ENCODE measurements at regions not wholly inside any gene's neighbourhood (a gene's known extent, or its start where the extent isn't known, plus 50 kb on each side); places are given as distances from the start of the nearest gene placed in this dataset.

- TF ChIP-seq POLR2A (IDR thresholded peaks at IDR 0.05) (no peak), EP300 (IDR thresholded peaks at IDR 0.05) (no peak), CTCF (IDR thresholded peaks at IDR 0.05) (no peak)
- WGBS, 2 donors, result 34 to 44% methylated on average over 2 of the region's 2 CpGs
Observed at GRCh38 chr15:97401970-97402369, 558.5 kb upstream of the ARRDC4 start.

GRCh38 chr15:97406841-97407240 lies 553.7 kb upstream of the ARRDC4 start:
- H3K4me3 ChIP-seq, result no peak overlapping the region
- no peak for DNase-seq (ENCODE audit: low spot score in 2 of 2)
- H3K27me3 ChIP-seq, result no peaks in the 10 kb centered on the region
- no peaks in the 10 kb centered on the region for H3K4me1 ChIP-seq
- H3K36me3 ChIP-seq, result no peaks in the 10 kb centered on the region
- TF ChIP-seq EP300 (IDR thresholded peaks at IDR 0.05), result no peak
- TF ChIP-seq CTCF (IDR thresholded peaks at IDR 0.05), result no peak
- no peak for TF ChIP-seq POLR2A (IDR thresholded peaks at IDR 0.05)
- WGBS, 2 donors, result 26 to 29% methylated on average over 2 of the region's 2 CpGs
- no peak overlapping the region for H3K27ac ChIP-seq
- no peaks in the 10 kb centered on the region for H3K9me3 ChIP-seq

More at GRCh38 chr15:97401970-97402369, 558.5 kb upstream of the ARRDC4 start:
- H3K9me3 ChIP-seq, result no peaks in the 10 kb centered on the region
- DNase-seq (ENCODE audit: low spot score in 2 of 2), result no peak
- no peak overlapping the region for H3K4me3 ChIP-seq
- H3K36me3 ChIP-seq, result no peaks in the 10 kb centered on the region
- no peaks in the 10 kb centered on the region for H3K27me3 ChIP-seq
- no peak overlapping the region for H3K27ac ChIP-seq
- H3K4me1 ChIP-seq, result no peaks in the 10 kb centered on the region

GRCh38 chr15:97410897-97411575 lies 549.5 kb upstream of the ARRDC4 start:
- Histone ChIP-seq H3K9me3 (no peaks in the 10 kb centered on the region), H3K36me3 (no peaks in the 10 kb centered on the region), H3K27ac (no peak overlapping the region), H3K4me3 (no peak overlapping the region), H3K4me1 (no peaks in the 10 kb centered on the region), H3K27me3 (no peaks in the 10 kb centered on the region)
- TF ChIP-seq CTCF (IDR thresholded peaks at IDR 0.05), result no peak
- TF ChIP-seq POLR2A (IDR thresholded peaks at IDR 0.05), result no peak
- no peak for TF ChIP-seq EP300 (IDR thresholded peaks at IDR 0.05)
- DNase-seq (ENCODE audit: low spot score in 2 of 2), result no peak
- WGBS, 2 donors, result 9 to 19% methylated on average over 5 of the region's 5 CpGs

- H3K36me3 ChIP-seq, result no peaks in the 10 kb centered on the region
- WGBS, 2 donors, result 59 to 74% methylated on average over 1 of the region's 1 CpG
- H3K27ac ChIP-seq, result no peak overlapping the region
- no peak overlapping the region for H3K4me3 ChIP-seq
- no peaks in the 10 kb centered on the region for H3K9me3 ChIP-seq
- H3K27me3 ChIP-seq, result no peaks in the 10 kb centered on the region
- no peaks in the 10 kb centered on the region for H3K4me1 ChIP-seq
- TF ChIP-seq CTCF (IDR thresholded peaks at IDR 0.05) (no peak), POLR2A (IDR thresholded peaks at IDR 0.05) (no peak), EP300 (IDR thresholded peaks at IDR 0.05) (no peak)
- DNase-seq (ENCODE audit: low spot score in 2 of 2), result no peak
Observed at GRCh38 chr15:97420130-97420529, 540.4 kb upstream of the ARRDC4 start.

GRCh38 chr15:97425596-97425995 lies 534.9 kb upstream of the ARRDC4 start:
- no peak for DNase-seq (ENCODE audit: low spot score in 2 of 2)
- Histone ChIP-seq H3K9me3 (no peaks in the 10 kb centered on the region), H3K4me1 (no peaks in the 10 kb centered on the region), H3K4me3 (no peak overlapping the region), H3K27ac (no peak overlapping the region), H3K27me3 (no peaks in the 10 kb centered on the region), H3K36me3 (no peaks in the 10 kb centered on the region)
- WGBS, 2 donors, result 73 to 76% methylated on average over 5 of the region's 5 CpGs
- TF ChIP-seq CTCF (IDR thresholded peaks at IDR 0.05) (no peak), POLR2A (IDR thresholded peaks at IDR 0.05) (no peak)

Measured in tibial nerve (tissue), 4 donors.